HCT116 (cell line): ENCODE measurements at regions not wholly inside any gene's neighbourhood (a gene's known extent, or its start where the extent isn't known, plus 50 kb on each side); places are given as distances from the start of the nearest gene placed in this dataset.

ENCODE experiments used
- CEBPB ChIP-seq: IDR thresholded peaks from 2 replicates; pipeline ENCODE4 v1.6.1; 2012; ENCODE audit warnings: low read depth
- CTCF ChIP-seq, 3 experiments: fragments of 200-600 bp in 1 of 3; sonication (generic) in 1 of 3; IDR thresholded peaks in 2 of 3; conservative IDR thresholded peaks in 1 of 3; 2 replicates each; pipeline ENCODE4 v1.5.1; 2012 to 2017; ENCODE audit warnings: low read depth in 2 of 3, low read length in 2 of 3, antibody characterized with exemption in 1 of 3, borderline replicate concordance in 1 of 3, control low read depth in 1 of 3, mild to moderate bottlenecking in 1 of 3, mixed read lengths in 1 of 3, mixed run types in 1 of 3, moderate library complexity in 1 of 3; ENCODE audit not compliant: insufficient read depth in 1 of 3
- POLR2A ChIP-seq: IDR thresholded peaks from 2 replicates; pipeline ENCODE4 v1.7.0; 2011; ENCODE audit warnings: borderline replicate concordance; ENCODE audit not compliant: insufficient read depth, insufficient read length; ENCODE audit errors: extremely low read depth
- POLR2AphosphoS5 ChIP-seq: IDR thresholded peaks from 2 replicates; pipeline ENCODE4 v1.6.1; 2011; ENCODE audit warnings: mild to moderate bottlenecking, low read depth, low read length, moderate library complexity
- REST ChIP-seq: IDR thresholded peaks from 2 replicates; pipeline ENCODE4 v1.6.1; 2012; ENCODE audit warnings: low read depth
- SP1 ChIP-seq: IDR thresholded peaks from 2 replicates; pipeline ENCODE4 v1.6.1; 2012; ENCODE audit warnings: low read depth
- TCF7L2 ChIP-seq: IDR thresholded peaks from 2 replicates; pipeline ENCODE4 v1.7.0; 2011; ENCODE audit warnings: borderline replicate concordance, inconsistent platforms; ENCODE audit not compliant: insufficient read depth, insufficient read length; ENCODE audit errors: extremely low read depth
- YY1 ChIP-seq: IDR thresholded peaks from 2 replicates; pipeline ENCODE4 v1.6.1; 2011; ENCODE audit warnings: low read length, low read depth, moderate library complexity, mild to moderate bottlenecking; ENCODE audit not compliant: insufficient replicate concordance; ENCODE audit errors: extremely low read depth

GRCh38 chr4:66571145-66571695, 900.9 kb upstream of the EPHA5 start:
- TF ChIP-seq CTCF (IDR thresholded peaks at IDR 0.05 in 2 of 3, conservative IDR thresholded peaks at IDR 0.05 in 1 of 3; ENCODE audit: borderline replicate concordance in 1 of 3, insufficient read depth in 1 of 3, low read depth in 2 of 3, low read length in 2 of 3) = no peak
- no peak for TF ChIP-seq POLR2A
- TF ChIP-seq POLR2AphosphoS5 = no peak
- TF ChIP-seq SP1 = no peak
- no peak for TF ChIP-seq YY1
- no peak for TF ChIP-seq CEBPB
- no peak for TF ChIP-seq TCF7L2
- TF ChIP-seq REST = no peak
